ENCODE measurements at regions not wholly inside any gene's neighbourhood (a gene's known extent, or its start where the extent isn't known, plus 50 kb on each side); places are given as distances from the start of the nearest gene placed in this dataset.

DNA sequence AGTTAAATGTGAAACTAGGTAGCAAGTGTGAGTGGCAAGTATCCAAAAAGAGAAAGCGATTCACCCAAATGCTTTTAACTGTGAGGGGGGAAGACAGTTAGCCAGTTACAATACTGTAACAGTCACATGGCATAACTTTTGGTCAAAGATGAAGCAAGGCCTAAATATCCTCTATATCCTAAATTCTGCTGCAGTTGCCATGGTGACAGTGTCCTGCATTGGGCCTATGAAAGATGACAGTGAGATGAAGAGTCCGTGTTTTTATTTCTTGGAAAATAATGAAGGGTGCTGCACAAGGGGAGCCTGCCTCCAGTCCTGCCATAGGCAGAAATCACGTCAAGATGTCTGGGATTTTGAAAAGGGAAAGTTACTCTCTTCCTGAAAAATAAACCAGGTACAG, 534.6 kb downstream of the NTRK2 start:
- H3K4me3 ChIP-seq (ENCODE audit: control insufficient read depth, low read depth, low read length) = no peak overlapping the region
- TF ChIP-seq, protein P1, sequence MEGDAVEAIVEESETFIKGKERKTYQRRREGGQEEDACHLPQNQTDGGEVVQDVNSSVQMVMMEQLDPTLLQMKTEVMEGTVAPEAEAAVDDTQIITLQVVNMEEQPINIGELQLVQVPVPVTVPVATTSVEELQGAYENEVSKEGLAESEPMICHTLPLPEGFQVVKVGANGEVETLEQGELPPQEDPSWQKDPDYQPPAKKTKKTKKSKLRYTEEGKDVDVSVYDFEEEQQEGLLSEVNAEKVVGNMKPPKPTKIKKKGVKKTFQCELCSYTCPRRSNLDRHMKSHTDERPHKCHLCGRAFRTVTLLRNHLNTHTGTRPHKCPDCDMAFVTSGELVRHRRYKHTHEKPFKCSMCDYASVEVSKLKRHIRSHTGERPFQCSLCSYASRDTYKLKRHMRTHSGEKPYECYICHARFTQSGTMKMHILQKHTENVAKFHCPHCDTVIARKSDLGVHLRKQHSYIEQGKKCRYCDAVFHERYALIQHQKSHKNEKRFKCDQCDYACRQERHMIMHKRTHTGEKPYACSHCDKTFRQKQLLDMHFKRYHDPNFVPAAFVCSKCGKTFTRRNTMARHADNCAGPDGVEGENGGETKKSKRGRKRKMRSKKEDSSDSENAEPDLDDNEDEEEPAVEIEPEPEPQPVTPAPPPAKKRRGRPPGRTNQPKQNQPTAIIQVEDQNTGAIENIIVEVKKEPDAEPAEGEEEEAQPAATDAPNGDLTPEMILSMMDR (IDR thresholded peaks at IDR 0.05; ENCODE audit: control insufficient read depth, insufficient read depth, low read depth, low read length, missing control alignments) = no peak
- no peak for DNase-seq (ENCODE audit: low read depth)

DNA sequence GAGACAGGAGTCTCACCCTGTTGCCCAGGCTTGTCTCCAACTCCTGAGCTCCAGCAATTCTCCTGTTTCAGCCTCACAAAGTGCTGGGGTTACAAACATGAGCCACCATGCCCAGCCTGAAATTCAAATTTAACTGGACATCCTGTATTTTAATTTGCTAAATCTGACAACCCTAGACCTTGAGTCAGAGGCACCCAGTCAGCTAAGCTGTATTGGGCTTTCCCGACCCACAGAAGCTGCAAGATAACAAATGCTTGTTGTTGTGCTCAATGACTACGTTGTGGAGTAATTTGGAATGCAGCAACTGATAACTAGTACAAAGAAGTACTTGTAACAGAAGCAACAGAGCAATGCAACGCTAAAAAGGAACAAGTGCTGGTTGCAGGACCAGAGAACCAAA, 533.1 kb downstream of the NTRK2 start:
- no peak for DNase-seq (ENCODE audit: low read depth)
- TF ChIP-seq, protein P1 (IDR thresholded peaks at IDR 0.05; ENCODE audit: control insufficient read depth, insufficient read depth, low read depth, low read length, missing control alignments) = no peak
- no peak overlapping the region for H3K4me3 ChIP-seq (ENCODE audit: control insufficient read depth, low read depth, low read length)

DNA sequence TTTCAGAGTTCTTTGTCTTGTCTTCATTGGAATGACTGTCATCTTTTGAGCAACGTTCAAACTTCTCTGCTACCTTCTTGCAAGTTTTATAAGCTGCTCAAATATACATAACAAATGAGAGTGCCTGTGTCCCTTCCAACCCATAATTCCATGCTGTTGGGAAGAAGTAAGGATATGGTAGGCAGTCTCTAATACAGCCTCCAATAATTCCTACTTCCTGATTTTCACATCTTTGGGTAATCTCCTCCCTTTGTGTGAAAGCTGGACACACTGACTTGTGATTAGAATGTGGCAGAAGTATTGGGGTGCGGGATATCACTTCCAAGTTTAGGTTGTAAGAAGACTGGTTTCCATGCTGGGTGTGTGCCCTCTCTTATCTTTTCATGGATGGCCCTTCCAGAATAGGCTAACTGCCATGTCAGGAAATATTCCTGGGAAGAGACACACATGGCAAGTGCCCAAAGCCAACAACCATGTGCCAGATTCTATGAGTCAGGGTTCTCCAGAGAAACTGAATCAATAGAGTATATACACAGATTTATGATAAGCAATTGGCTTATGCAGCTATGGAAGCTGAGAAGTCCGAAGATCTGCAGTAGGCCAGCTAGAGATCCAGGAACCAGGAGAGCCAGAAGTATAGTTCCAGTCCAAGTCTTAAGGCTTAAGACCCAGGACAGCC, 531.3 kb downstream of the NTRK2 start:
- TF ChIP-seq, protein P1 (IDR thresholded peaks at IDR 0.05; ENCODE audit: control insufficient read depth, insufficient read depth, low read depth, low read length, missing control alignments) = no peak
- no peak overlapping the region for H3K4me3 ChIP-seq (ENCODE audit: control insufficient read depth, low read depth, low read length)
- DNase-seq (ENCODE audit: low read depth) = peak; percentile 29

DNA sequence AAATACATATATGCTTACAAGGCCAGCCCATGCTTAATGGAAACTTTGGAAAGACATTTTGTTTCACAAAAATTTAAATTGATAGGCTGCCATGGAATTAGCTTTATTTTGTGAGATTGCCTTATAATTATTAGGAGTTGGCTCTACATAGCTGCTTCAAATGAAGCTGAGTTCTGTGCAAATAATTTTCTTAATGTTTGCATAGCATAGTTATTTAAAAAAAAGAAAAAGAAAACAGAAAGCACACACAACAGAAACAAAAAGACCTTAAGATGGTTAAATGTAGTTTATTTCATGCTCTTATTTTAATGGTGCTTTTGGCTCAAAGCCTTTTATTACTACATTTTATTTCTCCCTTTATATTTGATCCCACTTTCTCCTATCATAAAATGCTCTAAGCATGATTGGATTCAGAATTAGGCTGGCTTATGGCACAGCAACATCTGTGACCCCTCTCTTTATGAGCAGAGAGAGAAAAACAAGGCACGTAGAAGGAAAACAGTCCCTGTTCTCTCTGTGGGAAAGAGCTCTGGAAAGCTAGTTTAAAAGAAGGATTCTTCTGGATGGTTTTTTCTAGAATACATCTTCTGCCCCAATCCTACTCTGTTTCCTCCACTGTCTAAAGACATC, 530.5 kb downstream of the NTRK2 start:
- TF ChIP-seq, protein P1 (IDR thresholded peaks at IDR 0.05; ENCODE audit: control insufficient read depth, insufficient read depth, low read depth, low read length, missing control alignments) = no peak
- no peak for DNase-seq (ENCODE audit: low read depth)
- H3K4me3 ChIP-seq (ENCODE audit: control insufficient read depth, low read depth, low read length) = no peak overlapping the region

DNA sequence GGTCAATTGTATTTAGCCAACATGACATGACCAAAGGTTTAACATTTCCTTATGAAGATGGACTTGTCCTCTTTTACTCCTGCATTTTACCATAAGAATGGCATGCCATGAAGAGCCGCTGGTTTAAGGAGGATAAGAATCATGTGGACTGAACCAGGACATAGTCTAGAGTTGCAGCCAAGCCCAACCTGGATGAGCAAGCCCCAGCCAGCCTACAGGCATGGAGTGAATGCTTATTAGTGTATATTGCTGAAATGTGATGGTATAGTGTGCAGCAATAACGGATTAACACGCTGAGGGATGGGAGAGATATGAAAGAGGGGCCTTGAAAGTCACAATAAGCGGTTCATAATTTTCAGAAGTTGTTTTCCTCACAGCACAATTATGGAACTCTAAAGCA, 523.2 kb downstream of the NTRK2 start:
- no peak overlapping the region for H3K4me3 ChIP-seq (ENCODE audit: control insufficient read depth, low read depth, low read length)
- TF ChIP-seq, protein P1 (IDR thresholded peaks at IDR 0.05; ENCODE audit: control insufficient read depth, insufficient read depth, low read depth, low read length, missing control alignments) = no peak
- no peak for DNase-seq (ENCODE audit: low read depth)

DNA sequence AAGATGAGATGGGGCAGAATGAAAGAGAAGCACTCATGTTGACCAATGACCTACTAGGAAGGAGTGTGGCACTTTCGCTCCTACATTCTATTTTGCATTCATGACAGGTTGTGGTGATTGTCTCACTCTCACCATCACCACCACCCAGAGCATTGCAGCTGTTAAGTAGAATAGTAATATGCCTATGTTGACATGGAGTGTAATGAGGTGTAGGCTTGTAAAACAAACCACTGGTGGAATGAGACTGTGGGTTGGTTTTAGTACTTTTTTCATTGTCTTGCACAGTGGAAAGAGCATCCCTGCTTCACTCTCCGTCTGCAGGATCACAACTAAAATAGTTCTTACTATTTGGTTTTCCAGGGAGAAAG, 516.7 kb downstream of the NTRK2 start:
- DNase-seq (ENCODE audit: low read depth) = no peak
- no peak overlapping the region for H3K4me3 ChIP-seq (ENCODE audit: control insufficient read depth, low read depth, low read length)

More for the DNA sequence above, 516.7 kb downstream of the NTRK2 start:
- TF ChIP-seq, protein P1 (IDR thresholded peaks at IDR 0.05; ENCODE audit: control insufficient read depth, insufficient read depth, low read depth, low read length, missing control alignments) = no peak

Measured in AG09309 (cell line).